Gastrocnemius medialis (tissue), 4 donors: ENCODE measurements at regions not wholly inside any gene's neighbourhood (a gene's known extent, or its start where the extent isn't known, plus 50 kb on each side); places are given as distances from the start of the nearest gene placed in this dataset.

Source experiments
- CTCF ChIP-seq, 5 experiments: fragments of 450-650 bp in 3 of 5; fragments of 200-600 bp in 2 of 5; sonication (generic) in 2 of 5; IDR thresholded peaks in 4 of 5; conservative IDR thresholded peaks in 1 of 5; 1 replicate in 4 of 5; 2 replicates in 1 of 5; pipeline ENCODE4 v1.5.1; 2016 to 2019; ENCODE audit warnings: antibody characterized with exemption in 5 of 5, mild to moderate bottlenecking in 3 of 5, moderate library complexity in 3 of 5
- POLR2A ChIP-seq, 2 donors: fragments of 450-650 bp; IDR thresholded peaks; one replicate each; pipeline ENCODE4 v1.6.1; 2017; ENCODE audit warnings: antibody characterized with exemption in 2 of 2, mild to moderate bottlenecking in 2 of 2, moderate library complexity in 2 of 2

- no peak for TF ChIP-seq CTCF (IDR thresholded peaks at IDR 0.05 in 4 of 5, conservative IDR thresholded peaks at IDR 0.05 in 1 of 5)
- TF ChIP-seq POLR2A (IDR thresholded peaks at IDR 0.05) = no peak
Measured at GRCh38 chr10:131744346-131744745, 156.5 kb upstream of the PPP2R2D start.
